Glomerular visceral epithelial cell (primary cell): ENCODE measurements at regions not wholly inside any gene's neighbourhood (a gene's known extent, or its start where the extent isn't known, plus 50 kb on each side); places are given as distances from the start of the nearest gene placed in this dataset.
A peak's percentile ranks its signal among the peaks of the same experiment; 100 is the strongest.
"Not testable (repeated sequence)": the region's sequence is repeated elsewhere in the genome, so short reads cannot be mapped to it uniquely, and the experiment has no call there.

Source experiments
- DNase-seq: peaks from one replicate; pipeline ENCODE4 v3.0.0-alpha.2; 2016; ENCODE audit errors: extremely low spot score

DNA sequence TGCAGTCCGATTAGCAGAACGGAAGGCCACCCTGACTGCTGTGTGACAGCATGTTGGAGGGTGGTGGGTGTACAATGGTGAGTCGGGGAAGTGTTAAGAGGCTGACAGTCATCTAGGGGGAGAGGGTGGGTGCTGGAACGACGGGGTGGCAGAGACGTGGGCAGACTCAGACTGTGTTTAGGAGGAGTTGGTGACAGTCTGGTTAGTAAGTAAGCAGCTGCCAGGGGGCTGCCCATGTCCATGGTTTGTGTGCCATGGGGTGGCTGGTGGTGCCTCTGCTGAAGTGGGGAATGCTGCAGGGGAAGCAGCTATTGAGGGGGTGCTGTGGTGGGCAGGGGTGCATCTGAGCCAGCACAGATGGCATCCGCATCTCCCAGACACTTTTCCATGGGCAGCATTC, 51.3 kb upstream of the BOD1 start:
- no peak for DNase-seq

DNA sequence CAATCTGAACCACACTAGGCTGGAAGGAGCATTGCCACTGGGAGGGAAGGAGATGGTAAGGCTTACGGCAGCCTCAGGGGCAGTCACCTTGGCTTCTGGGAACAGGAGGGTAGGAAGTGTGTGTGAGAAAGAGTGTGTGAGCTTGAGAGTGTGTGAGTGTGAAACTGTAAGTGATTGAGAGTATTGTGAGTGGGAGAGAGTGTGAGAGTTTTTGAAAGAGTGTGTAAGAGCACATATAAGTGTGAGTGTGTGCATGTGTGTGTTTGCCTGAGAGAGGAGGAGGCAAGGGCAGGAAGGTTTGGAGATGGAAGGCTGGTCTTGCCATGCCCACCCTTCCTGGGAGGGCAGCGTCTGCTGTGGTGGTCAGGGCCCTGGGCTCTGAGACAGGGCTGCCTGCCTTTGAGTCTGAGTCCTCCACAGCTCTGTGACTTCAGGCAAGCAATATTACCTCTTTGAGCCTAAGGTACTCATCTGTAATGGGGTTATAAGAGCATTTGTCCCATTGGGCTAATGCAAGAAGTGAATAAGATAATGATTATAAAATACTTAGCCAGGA, 51.9 kb upstream of the BOD1 start:
- no peak for DNase-seq

DNA sequence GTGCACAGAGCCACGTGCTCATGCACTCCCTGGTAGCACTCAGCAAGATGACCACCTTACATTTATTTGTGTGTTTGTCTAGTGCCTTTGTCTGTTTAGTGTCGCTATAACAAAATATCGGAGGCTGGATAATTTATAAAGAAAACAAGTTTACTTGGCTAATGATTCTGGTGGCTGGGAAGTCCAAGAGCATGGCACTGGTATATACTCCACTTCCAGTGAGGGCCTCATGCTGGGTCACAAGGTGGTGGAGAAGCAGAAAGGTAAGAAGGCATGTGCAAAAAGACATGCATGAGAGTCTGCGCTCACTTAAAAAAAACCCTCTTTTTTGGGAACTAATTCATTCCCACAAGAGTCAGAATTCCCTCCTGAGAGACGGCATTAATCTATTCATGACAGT, 52.5 kb upstream of the BOD1 start:
- DNase-seq = no peak

DNA sequence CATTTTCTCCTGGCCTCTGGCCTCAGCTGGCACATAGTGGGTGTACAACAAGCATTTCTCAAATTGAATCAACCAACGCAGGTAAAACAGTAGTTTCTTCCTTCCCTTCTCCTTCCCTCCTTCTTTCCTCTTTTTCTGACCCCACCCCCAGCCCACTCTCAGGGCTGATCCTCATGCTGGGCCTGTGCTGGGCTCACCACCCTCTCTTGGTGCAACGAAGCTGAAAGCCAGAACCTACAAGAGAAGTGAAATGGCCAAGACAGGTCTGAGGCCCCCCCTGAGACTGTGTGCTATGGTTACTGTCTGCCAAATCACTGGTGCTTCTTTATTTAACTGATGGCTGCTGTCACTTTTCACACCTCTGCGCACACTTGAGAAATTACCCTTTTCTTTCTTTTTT, 53.0 kb upstream of the BOD1 start:
- no peak for DNase-seq

DNA sequence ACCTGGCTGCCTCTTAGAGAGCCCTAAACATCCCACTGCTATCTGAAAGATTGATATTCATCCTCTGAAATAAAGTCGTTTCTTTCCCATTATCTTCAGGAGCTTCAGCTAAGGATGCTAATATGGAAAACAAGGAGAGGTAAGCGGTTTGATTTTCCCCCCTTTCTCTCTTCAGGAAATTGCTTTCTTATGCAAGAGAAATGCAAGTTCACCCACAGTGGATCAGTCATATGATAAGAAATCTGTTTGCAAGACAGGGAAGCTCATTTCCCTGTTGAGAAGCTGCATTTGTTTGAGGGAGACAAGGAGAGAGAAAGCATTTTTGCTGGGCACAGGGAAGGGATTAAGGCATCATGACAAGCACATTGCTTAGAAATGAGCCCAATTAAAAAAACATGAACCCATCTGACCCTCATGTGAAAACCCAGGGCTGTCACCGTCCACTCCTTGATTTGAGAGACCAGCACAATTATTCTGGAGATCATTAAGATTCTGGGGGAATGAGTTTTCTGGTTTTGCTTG, 53.7 kb upstream of the BOD1 start:
- no peak for DNase-seq

DNA sequence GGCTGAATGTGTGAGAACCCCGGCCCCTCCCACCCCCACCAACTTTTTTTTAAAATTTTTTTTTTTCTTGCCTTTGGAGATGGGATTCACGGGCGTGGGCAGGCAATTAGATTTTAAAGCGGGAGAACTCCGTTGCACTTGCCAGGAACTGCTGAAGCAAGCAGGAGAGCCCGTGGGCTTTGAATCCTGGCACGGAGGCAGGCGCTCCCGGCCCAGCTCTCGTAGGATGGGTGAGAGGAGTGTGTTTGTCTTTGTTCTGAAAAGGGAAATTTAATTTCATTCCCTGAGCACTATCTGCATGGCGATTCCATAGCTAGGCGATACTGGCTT, 54.3 kb upstream of the BOD1 start:
- DNase-seq = no peak

DNA sequence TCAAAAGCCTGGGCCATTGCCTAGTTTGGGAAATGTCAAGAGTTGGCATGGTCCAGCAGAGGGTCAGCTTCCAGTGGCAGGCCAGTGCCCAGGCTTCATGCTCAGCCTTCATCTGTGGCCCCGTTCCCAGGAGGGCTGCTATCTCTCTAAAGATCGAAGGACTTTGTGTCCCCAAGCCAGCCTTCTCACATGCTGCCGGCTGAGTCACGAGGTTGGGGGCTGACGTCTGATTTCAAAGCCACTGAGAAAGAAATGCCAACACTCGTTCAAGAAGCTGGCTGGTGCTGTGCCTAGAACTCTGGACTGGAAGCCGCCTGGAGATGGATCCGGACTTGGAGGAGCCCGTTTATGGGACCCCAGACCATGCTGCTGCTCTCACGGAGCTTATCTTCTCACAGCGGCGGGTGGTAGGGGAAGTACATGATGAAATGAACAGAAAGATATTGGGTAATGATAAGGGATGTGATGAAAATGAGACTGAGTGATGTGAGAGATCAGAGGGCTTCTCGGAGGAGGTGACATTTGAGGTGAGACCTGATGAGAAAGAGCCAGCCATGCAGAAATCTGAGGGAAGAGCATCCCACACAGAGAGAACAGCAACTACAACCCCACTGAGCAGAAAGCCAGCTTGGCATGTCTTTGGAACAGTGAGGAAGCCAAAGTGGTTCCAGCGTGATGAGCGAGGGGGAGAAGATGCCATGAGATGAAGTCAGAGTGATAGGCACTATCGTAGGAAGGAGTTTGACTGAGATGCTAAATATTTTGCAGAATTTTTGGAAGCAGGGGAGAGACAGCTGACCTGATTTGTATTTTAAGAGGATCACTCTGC, 54.9 kb upstream of the BOD1 start:
- no peak for DNase-seq

DNA sequence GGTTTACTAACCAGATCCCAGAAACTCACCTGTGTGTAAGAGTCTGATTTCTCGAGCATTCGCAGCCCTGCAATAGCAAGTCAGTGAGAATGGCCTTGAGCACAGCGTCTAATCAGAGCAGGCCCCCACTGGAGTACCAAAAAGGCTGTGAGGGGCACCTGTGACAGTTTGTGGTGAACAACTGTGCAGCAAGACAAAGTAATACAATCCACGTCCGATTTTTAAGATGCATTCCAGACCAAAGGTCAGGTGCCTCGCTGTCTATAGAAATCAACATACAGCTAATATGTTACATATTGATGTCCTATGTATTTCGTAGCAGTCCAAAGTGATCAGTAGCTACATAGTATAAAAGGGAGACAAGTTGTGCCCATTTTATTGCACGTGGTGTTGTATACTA, 55.7 kb upstream of the BOD1 start:
- no peak for DNase-seq

DNA sequence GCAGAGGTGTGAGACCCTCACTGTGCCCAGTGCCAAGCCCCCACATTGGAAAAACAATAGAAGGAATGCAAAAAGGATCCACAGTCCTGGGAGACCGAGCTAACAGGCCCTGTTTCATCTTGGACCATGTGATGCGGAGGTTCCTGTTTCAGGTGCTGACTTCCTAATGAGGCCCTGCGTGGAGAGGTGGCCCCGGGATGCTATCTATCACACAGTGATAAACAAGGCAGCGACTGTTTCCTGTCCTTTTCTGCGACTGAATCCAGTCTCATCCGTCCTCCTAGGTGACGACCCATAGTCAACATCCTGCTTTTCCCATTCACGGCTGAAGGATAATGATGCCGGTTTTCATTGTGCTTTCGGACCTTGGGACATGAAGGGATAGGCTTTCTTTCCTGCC, 56.4 kb upstream of the BOD1 start:
- no peak for DNase-seq

DNA sequence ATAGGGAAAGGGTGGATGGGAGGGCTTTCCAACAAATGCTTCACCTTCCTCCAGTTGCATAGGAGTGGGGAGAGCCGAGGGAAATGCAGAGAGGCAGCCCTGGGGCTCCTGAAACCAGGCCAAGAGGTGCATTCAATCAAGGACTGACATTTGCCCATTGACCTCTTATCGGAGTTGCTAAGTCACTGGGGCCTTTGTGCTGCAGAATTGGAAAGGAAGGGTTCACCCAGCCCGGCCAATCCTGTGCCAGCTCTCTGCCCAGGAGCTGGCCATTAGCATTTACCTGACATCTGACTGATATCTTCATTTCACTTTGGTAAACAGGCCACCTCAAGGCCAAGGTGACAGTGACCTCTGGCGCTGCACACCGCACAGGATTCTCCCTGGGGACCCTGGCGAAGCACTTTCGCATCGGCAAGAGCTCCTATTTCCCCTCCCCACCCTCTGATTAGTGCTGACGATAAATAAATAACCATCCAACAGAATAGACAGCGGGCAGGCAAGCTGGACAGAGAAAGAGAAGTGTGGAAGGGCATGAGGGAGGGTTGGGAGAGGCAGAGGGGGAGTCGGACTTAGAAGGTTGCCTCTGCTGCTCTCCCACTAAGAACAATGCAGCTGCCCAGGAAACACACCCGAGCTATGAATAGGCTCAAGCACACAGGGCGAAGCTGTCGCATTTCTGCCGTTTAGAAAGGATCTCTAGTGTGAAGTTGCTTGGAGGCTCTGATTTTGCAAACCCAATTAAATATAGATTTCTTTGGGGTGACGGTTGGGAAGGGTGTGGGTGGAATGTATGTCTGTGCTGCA, 57.0 kb upstream of the BOD1 start:
- DNase-seq = no peak

DNA sequence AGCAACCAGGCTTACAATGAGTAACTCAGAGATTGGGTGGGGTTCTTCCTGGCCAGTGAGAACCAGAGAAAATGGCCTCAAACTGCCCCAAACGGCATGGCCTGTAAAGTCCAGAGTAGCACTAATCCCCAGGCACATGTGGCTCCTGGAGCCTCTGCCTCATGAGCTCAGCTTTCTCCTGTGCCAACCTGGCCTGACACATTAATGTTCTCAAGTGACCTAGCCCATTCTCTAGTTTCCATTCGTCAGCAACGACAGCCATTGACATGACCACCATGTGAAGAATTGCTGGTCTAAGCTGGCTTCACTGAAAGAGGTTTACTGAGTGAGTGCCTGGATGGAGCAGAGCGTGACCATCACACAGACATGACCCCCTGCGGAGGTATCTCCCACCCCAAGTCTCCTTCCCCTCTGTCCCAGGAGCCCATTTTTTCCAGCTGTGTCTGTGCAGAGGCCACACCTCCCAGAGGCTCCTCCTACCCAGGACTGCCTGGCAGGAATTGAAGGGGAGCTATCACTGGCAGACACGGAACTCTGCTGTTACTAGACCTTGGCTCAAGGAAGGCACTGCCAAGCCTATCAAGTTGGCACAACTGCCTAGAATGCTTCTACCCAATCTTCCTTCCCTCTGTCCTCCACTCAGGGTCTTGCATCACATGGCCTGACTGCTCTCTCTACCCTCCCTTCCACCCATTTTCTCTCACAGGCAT, 59.0 kb upstream of the BOD1 start:
- DNase-seq = no peak

DNA sequence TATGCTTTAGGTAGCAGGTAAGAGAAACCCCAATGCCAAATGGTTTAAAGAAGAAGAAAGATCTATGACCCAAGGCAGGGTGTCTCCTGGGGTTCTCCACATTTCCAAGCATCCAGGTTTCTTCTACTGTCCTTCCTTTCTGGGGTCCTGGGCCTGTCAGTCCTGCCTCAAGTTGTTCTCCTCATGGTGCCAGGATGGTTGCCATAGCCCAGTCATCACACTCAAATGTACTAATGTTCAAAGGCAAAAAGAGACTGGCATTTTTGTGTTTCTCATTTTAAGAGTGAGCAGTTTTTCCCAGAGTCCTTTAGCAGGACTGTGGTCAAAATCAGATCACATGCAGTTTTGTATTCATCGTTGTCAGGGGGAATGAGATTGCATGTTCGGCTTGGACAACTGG, 59.9 kb upstream of the BOD1 start:
- no peak for DNase-seq

DNA sequence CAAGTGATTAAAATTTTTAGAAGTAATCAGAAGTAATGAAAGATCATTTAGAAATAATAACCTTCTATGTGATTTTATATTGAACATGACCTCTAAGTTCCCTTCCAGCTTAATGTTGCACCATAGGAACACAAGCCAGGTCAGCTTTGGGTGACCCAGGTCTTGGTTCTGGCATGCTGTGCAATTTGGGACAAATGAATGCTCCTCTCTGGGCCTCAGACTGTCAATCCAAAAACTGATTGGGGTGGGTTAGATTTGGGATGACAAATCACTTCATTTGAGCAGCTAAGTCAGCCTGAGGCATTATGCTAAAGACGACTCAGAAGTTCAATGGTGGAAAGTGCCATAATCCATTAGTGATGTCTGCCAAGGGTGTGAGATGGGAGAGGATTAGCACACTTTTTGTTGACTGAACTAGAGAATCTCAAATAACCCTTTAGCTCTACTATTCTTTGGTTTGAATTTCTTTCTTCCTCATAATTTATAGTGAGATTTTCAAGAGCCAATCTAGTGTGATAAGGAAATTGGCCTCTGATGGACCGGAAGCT, 60.7 kb upstream of the BOD1 start:
- DNase-seq = no peak

DNA sequence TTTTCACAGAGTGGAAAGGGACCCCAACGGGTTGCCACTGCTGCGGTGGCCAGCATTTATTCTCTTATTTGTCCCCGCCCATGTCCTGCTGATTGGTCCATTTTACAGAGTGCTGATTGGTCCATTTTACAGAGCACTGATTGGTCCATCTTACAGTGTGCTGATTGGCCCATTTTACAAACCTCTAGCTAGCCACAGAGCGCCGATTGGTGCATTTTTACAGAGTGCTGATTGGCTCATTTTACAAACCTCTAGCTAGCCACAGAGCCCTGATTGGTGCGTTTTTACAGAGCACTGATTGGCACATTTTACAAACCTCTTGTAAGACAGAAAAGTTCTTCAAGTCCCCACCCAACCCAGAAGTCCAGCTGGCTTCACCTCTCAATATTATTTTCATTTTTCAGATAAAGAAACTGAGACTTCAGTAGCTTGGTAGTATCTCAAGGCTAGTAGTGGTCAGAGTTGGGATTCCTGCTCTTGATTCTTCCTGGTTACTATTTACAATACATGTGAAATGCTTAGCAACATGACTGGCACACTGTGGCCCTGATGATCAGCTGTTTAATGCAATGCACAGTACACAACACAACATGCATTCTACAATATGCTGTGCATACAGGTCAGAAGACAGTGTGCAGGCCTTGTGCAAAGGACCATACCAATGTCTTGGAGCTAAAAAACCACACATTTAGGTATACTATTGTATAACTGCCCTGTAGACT, 63.6 kb upstream of the BOD1 start:
- no peak for DNase-seq

DNA sequence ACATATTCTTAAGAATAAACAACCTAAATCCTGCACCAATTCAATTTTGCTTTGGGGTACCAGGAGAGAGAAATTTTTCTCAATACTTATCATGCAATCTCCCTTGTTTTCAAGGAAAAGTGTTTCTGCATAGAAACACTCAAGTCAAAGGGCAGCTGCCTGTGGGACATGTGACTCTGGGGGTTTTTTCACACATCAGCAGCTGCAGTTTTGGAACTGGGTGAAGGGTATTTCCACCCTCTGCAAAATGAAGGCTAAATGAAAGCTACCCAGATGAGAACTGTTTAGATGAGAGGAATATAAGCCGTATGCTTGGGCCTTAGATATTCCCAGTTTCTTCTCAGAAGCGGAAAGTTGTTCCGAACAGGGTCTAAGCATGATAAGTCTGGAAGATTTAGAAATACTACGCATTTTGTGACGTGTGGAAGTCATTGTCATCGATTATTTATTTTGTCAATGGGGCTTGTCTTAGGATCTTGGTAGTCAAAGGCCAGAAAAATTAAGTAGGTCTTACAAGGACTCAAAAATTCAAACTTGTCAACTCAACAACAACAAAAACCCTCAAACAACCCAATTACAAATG, 64.3 kb upstream of the BOD1 start:
- no peak for DNase-seq

DNA sequence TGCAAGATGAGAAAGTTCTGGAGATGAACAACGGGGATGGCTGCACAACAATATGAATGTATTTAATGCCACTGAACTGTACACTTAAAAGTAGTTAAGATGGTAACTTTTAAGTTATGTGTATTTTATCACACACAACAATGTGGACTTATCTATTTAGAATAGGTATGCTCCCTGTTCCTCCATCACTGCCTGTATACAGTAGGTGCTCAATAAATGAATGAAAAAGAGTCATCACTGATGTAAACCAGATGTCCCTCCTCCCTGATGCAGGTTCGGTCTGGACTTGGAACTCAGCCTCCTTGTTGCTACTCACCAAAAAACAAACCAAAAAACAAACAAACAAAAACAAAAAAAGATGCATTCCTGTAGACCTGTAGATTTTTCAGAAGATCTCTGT, 65.9 kb upstream of the BOD1 start:
- DNase-seq = no peak

DNA sequence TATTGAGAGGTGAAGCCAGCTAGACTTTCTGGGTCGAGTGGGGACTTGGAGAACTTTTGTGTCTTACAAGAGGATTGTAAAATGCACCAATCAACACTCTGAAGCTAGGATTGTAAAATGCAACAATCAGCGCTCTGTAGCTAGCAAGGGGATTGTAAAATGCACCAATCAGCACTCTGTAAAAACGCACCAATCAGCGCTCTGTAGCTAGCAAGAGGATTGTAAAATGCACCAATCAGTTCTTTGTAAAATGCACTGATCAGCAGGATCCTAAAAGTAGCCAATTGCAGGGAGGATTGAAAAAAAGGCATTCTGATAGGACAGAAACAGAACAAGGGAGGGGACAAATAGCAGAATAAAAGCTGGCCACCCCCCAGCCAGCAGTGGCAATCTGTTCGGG, 68.1 kb upstream of the BOD1 start:
- not testable (repeated sequence) for DNase-seq

DNA sequence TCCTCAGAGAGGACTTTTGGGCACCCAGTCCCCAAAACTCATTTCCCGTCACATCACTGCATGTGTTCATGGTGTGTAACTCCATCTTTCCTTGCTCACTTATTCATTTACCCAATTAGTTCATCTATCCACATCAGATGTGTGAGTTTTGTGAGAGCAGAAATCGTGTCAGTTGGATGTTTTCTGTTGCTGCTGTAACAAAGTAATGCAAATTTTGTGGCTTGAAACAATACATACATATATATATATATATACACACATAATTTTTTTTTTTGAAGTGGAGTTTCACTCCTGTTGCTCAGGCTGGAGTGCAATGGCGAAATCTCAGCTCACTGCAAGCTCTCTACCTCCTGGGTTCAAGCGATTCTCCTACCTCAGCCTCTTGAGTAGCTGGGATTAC, 70.5 kb upstream of the BOD1 start:
- DNase-seq = no peak

DNA sequence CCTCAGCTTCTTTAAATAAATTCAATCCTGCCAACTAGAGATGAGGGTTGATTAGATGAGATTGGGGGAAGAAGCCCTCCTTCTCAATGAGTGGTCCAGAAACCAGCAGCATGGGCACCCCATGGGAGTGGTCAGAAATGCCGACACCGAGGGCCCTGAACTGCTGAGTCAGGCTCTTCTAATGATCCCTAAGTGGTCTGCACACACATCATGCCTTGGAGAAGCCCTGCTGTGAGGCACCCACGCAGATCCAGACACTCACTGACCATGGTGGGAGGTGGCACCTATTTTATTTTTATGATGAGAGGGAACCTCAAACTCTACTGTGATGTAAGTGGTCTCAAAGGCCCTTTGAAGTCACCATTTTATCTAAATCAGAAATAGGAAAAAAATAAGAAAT, 72.3 kb upstream of the BOD1 start:
- no peak for DNase-seq

DNA sequence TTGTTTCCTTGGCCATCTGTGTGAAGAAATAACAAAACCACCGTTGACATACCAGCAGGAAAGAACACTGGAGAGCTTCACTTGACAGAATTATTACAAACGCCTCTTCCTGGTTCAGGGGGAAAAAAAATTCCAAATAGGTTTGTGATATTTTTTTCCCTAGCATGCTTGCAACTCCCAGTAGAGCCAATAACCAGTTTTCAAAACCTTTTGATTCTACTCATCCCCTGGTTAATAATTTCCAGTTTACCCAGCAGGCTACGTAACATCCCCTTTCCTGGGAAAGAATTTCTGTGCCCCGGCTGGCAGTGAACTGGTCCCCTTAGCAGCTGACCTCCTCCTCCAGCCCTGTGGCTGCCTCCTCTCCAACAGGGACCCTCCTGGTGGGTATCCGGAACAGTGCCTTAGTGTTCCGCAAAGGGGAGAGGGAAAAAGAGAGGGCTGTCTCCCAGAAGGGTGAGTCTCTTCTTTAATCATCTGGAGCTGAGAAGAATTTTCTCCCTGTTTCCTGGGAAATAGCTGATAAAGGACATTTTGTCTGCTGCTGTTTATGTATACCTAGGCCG, 72.8 kb upstream of the BOD1 start:
- DNase-seq = peak; percentile 73
